ENCODE measurements at regions not wholly inside any gene's neighbourhood (a gene's known extent, or its start where the extent isn't known, plus 50 kb on each side); places are given as distances from the start of the nearest gene placed in this dataset.
"Not testable (repeated sequence)": the region's sequence is repeated elsewhere in the genome, so short reads cannot be mapped to it uniquely, and the experiment has no call there.

GRCh38 chr1:220942278-220942677 lies 63.0 kb downstream of the HLX start:
- in situ Hi-C loops (cut with HindIII; ENCODE audit: low sequenced_read_pairs): no loop called here

- in situ Hi-C loops (cut with HindIII; ENCODE audit: low sequenced_read_pairs): not testable (repeated sequence)
Observed at GRCh38 chr1:220942914-220943313, 63.7 kb downstream of the HLX start.

GRCh38 chr1:220943319-220943996 lies 64.2 kb downstream of the HLX start:
- in situ Hi-C loops (cut with HindIII; ENCODE audit: low sequenced_read_pairs): no loop called here

GRCh38 chr1:220950576-220950975 lies 71.3 kb downstream of the HLX start:
- in situ Hi-C loops (cut with HindIII; ENCODE audit: low sequenced_read_pairs): loop anchor here (10.0 kb wide), 1 partner anchor 74 kb away; no protein-coding TSS in a partner anchor

DNA sequence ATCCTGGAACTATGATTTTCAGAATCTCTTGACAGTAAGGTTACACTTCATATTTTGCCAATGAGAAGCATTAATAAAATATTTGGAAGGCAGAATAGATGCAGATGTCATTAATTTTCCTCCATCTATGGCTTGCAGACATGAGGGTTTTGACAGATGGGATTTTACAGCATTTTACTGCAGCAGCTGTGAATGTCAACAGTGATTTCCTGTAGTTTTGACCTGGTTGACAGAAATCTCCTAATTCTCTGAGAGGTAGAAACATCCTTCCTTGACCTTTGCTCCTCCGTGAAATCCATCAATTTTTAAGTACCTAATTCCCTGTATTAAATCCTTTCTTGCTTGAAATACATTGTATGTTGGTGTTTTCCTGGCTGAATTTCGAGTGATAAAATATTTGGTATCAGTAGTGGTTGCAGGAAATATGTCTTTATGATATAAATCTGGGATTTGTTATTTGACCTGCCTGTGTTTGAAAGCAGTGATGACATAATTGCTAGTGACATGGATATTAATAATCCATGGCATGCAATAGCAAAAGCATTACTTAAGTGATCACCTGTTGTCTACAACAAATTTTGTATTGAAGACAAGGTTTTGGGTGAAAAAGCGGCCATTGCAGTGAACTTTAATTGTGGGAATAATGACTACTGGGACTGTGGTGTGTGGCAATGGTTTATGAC lies 73.9 kb downstream of the HLX start:
- in situ Hi-C loops (cut with HindIII; ENCODE audit: low sequenced_read_pairs): loop anchor here (10.0 kb wide), 1 partner anchor 72 kb away; no protein-coding TSS in a partner anchor

- in situ Hi-C loops (cut with HindIII; ENCODE audit: low sequenced_read_pairs): loop anchor here (10.0 kb wide), 1 partner anchor 70 kb away; no protein-coding TSS in a partner anchor
Observed at GRCh38 chr1:220954321-220955075, 75.3 kb downstream of the HLX start.

GRCh38 chr1:220955116-220955515 lies 75.9 kb downstream of the HLX start:
- in situ Hi-C loops (cut with HindIII; ENCODE audit: low sequenced_read_pairs): loop anchor here (10.0 kb wide), 1 partner anchor 70 kb away; no protein-coding TSS in a partner anchor

DNA sequence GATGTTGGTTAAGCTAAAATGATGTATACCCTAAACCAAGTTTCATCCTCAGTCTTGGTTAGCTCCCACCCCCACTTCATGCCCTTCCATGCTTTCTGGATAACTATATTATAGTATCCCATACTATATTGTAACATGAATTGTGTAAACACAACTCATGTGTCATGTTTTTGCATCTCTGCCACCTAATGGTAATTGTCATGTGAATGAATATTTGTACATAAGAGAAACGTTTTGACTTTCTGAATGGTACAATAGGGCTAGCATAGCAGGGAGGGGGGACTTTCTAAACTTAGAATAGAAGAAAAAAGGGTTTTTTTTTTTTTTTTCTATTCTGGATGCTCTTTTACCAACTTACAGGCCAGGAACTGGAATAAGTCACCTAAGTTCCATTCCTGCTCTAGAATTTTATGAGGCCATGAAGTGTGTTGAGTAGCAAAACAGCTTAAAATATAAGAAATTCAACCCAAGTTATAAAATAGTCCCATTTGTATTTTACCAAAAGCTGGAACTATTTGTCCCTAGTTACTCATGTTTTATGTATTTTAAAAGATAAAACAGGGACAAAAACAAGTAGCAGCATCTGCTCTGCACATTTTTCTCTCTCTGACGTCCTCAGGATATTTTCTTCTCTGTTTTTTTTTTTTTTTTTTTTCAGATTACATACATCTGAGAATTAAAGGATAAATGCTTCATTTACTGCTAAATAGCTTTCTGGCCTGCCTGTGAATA lies 77.4 kb downstream of the HLX start:
- in situ Hi-C loops (cut with HindIII; ENCODE audit: low sequenced_read_pairs): loop anchor here (10.0 kb wide), 1 partner anchor 68 kb away; no protein-coding TSS in a partner anchor

DNA sequence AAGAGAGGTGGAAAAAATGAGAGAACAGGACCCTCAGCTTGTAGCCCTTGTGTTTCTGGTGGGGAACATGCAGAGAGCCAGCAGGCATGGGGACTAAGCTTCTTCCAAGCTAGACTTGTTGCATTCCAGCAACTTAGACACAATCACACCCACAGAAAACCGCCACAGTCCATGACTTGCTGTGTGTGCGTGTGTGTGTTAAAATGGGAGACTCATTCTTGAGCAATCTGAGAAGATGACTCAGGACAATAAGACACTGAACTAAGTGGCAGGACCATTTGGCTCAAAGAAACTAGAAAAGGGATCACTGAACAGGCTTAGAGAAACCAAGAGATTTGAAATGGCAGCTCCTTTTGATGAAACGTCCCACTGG lies 78.0 kb downstream of the HLX start:
- in situ Hi-C loops (cut with HindIII; ENCODE audit: low sequenced_read_pairs): loop anchor here (10.0 kb wide), 1 partner anchor 68 kb away; no protein-coding TSS in a partner anchor

DNA sequence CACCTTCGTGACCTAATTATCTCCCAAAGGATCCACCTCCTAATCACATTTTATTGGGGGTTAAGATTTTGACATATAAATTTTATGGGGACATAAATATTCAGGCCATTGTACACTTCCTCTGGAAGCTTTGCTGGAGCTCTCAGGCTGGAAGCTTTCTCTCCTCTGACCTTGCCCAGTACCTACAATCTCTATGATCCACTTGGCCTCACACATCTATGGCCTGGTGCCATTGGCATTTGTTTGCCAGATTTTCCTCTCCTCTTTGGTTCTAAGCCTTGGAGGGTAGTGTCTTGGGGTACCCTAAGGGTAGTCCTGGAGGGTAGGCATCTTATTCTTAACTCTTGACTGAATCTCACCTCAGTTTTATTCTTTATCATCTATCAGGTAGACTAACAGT lies 79.0 kb downstream of the HLX start:
- in situ Hi-C loops (cut with HindIII; ENCODE audit: low sequenced_read_pairs): loop anchor here (10.0 kb wide), 1 partner anchor 67 kb away; no protein-coding TSS in a partner anchor

DNA sequence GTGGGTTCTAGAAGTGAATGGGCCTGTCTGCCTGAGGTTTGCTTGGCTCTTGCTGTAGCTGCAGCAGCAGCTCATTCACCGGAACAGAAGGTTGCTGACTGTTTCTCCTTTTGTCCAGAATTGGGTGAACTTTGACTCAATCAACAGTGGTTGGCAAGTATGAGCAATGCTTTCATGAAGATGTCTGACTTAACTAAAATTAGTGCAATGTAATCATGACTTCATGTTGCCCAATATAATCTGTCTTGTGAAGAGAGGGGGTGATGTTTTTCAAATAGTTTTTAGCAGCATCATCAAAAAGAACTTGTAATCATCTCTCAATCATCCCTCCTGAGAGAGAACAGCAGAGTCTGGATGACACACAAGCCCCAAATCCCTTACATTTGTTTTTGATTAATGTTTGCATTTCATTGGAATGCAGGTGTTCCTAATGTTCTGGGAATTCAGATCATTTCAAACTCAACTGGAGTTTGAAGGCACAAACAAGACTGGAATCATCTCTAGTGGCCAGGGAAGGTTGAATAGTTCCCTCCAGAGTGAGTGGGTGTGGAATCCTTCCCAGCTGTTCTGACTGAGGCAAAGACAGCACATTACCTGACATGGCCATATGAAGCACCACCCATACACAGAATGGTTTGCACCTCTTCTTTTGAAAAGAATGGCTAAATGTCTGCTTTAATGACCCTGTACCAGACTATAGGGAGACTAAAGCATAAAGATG lies 82.9 kb downstream of the HLX start:
- in situ Hi-C loops (cut with HindIII; ENCODE audit: low sequenced_read_pairs): no loop called here

DNA sequence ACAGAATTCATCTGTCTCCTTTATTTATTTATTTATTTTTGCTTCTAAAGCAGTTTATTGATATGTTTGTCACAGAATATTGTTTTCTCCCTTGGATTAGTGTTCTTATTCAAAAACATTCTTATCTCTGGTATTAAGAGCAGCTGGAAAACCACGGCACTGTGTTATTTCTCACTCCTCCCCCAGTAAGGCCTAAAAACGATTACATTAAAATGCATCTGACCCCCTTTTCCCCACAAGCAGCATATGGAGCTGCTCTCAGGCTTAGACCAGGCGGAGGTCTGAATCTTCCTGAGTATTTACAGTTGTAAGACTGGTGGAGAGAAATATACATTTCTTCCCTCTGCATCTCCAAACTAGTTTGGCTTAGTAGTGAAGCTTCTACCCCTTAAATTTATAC lies 86.8 kb downstream of the HLX start:
- in situ Hi-C loops (cut with HindIII; ENCODE audit: low sequenced_read_pairs): no loop called here

- in situ Hi-C loops (cut with HindIII; ENCODE audit: low sequenced_read_pairs): no loop called here
Observed at GRCh38 chr1:220966473-220966872, 87.2 kb downstream of the HLX start.

GRCh38 chr1:220966881-220967611 lies 87.8 kb downstream of the HLX start:
- in situ Hi-C loops (cut with HindIII; ENCODE audit: low sequenced_read_pairs): no loop called here

DNA sequence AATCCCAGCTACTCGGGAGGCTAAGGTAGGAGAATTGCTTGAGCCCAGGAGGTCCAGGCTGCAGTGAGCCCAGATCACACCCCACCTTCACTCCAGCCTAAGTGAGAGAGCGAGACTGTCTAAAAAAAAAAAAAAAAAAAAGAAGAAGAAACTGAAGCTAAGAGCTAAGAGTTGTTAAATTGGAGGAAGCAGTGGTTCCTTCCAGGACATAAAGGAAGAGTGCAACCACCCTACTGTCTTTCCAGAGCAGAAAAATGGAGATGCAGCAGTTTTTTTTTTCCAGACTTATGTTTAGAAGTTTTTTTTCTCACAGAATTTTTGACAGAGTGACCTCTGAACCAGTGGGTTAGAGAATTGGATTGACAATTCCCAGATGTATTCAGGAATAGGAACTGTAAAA lies 88.7 kb downstream of the HLX start:
- in situ Hi-C loops (cut with HindIII; ENCODE audit: low sequenced_read_pairs): no loop called here

DNA sequence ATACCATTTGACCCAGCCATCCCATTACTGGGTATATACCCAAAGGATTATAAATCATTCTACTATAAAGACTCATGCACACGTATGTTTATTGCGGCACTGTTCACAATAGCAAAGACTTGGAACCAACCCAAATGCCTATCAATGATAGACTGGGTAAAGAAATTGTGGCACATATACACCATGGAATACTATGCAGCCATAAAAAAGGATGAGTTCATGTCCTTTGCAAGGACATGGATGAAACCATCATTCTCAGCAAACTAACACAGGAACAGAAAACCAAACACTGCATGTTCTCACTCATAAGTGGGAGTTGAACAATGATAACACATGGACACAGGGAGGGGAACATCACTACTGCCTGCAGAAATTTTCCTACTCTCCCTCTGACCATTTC lies 90.0 kb downstream of the HLX start:
- in situ Hi-C loops (cut with HindIII; ENCODE audit: low sequenced_read_pairs): not testable (repeated sequence)

GRCh38 chr1:220970311-220970710 lies 91.1 kb downstream of the HLX start:
- in situ Hi-C loops (cut with HindIII; ENCODE audit: low sequenced_read_pairs): no loop called here

DNA sequence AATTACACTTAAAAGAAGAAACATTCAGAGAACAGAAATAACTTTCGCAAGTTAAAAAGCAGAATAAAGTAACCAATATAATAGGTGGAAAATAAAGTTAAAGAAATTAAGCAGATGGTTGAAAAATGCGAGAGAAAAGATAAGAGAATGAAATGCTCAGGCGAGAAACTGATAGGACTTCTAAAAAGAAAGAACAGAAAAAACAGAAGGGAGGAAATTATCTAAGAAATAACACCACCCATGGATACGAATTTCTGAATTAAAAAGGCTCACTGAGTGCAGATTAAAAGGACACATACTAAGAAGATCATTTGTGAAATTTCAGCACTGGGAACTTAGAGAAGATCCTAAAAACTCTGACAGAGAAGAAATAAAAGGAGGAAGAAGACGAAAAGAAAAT lies 92.0 kb downstream of the HLX start:
- in situ Hi-C loops (cut with HindIII; ENCODE audit: low sequenced_read_pairs): no loop called here

GRCh38 chr1:220974431-220974830 lies 95.2 kb downstream of the HLX start:
- in situ Hi-C loops (cut with HindIII; ENCODE audit: low sequenced_read_pairs): no loop called here

DNA sequence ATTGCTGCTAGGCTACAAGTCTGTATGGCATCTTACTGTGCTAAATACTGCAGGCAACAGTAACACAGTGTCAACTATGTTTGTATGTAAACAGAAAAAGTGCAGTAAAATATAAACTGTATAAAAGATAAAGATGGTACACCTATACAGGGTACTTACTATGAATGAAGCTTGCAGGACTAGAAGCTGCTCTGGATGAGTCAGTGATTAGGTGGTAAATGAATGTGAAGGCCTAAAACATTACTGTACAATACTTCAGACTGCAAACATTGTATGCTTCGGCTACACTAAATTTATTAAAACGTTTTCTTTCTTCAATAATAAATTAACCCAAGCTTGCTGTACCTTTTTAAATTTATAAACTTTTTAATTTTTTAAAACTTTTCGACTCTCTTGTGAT lies 97.1 kb downstream of the HLX start:
- in situ Hi-C loops (cut with HindIII; ENCODE audit: low sequenced_read_pairs): no loop called here
